IPS DF 4.7 (cell line): ENCODE measurements at regions not wholly inside any gene's neighbourhood (a gene's known extent, or its start where the extent isn't known, plus 50 kb on each side); places are given as distances from the start of the nearest gene placed in this dataset.

Source experiments
- DNase-seq: peaks from one replicate; pipeline ENCODE4 v3.0.0-alpha.2; 2013; ENCODE audit warnings: low spot score; ENCODE audit errors: extremely low read depth

DNA sequence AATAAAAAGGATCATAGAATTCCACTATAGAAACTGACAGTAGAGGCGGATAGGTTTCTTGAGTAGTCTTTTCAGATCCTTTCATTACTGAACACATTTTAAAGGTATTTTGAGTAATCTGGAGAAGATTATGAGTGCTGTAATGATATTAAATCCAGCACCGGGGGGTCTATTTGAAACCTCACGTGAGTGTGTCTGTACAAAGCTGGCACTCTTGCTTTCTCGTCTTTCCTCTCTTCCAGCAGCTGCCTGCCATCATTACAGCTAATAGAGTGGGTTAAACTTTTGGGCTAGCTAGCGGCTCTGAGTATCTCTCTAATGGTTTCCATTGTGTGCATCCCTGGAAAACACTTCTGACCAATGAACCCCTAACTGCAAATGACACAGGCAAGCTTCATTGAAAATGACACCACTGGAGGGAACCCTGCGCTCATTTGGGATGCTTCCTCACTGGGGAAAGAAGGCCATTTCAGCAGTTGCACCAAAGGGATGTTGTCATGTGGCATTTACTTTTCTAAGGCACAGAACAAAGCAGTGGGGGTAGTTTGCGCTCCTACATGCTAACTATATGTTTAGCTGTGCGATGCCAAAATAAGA is 101.0 kb downstream of the HRH4 start:
- DNase-seq, result no peak

DNA sequence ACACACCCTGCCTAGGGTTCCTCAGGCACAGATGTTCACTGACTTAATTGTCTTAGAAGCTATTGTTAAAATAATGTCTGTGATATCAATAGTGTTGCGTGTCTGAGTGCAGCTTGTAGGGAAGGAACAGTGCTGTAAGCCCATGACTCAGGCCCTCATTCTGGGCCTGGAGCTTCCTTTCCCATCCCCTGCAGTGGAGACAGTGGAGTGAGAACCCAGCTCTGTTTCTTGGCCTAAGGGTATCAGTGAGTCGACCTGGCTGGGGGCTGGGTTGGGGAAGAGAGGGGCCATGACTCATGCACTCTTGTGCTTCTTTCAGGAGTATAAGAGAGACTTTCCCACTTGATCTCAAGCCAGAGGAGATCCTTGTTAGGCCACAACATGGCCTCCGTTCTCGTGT is 106.8 kb downstream of the HRH4 start:
- no peak for DNase-seq

DNA sequence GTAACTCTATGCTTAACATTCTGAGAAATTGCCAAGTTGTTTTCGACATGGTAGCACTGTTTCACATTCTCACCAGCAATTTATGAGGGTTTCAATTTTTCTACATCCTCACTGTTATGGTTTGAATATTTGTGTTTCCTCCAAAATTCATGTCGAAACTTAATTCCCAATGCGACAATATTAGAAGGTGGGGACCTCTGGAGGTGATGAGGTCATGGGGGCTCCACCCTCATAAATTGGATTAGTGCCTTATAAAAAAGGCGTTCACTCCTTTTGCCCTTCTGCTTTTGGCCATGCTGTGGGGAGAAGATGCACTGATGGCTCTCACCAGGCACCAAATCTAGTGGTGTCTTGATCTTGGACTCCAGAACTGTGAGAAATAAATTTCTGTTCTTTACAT is 110.3 kb downstream of the HRH4 start:
- no peak for DNase-seq

DNA sequence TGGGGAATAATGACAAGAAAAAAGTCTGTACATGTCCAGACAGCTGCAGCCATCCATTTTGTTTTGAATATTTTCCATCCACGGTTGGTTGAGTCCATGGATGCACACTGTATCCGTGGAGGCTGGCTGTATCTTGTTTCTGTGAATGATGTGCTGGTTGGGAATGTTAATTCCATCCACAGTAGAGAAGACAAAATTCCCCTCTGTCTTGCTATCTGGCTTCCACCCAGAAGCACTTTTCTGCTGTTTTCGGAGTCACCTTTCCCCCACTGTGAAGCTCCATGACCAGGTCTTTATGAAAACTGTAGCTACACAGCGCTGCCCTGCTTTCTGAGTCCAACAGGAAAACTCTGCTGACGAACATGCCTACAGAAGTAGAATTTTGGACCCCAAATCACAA is 122.3 kb downstream of the HRH4 start:
- no peak for DNase-seq

DNA sequence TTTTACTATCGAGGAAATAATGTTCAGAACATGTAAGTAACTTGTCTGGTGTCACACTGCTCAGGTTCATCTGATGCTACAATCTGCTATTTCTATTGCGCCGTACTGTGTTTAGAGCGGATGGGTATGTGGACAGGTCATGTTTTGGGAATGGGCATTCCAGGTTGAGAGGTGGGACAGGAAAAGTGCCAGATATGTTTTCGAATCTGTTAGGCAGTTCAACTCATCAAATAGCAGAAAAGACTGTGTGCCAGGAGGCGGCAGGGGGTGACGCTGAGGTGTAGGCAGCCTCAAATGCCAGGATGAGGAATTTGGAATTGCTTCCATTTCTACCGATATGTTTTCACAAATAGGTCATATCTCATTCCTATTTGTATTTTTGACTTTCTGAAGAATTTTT is 123.8 kb downstream of the HRH4 start:
- no peak for DNase-seq

DNA sequence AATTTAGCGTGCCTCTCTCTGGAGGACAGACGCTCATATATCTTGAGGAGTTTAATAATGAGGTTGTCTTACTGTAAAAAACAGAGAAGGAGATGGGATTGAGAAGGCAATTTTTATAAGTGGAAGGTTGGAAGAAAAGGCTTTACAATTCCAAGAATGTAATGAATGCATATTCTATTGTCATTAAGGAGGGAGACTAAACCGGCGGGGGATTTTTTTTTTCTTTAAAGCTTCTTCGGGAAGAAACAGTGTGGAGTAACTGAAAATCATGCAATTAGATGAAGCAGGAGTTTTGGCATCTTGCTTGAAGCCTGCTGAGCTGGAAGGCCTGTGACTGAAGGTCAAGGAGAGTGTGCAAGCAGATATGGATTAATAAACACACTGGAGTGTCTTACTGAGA is 124.4 kb downstream of the HRH4 start:
- no peak for DNase-seq

DNA sequence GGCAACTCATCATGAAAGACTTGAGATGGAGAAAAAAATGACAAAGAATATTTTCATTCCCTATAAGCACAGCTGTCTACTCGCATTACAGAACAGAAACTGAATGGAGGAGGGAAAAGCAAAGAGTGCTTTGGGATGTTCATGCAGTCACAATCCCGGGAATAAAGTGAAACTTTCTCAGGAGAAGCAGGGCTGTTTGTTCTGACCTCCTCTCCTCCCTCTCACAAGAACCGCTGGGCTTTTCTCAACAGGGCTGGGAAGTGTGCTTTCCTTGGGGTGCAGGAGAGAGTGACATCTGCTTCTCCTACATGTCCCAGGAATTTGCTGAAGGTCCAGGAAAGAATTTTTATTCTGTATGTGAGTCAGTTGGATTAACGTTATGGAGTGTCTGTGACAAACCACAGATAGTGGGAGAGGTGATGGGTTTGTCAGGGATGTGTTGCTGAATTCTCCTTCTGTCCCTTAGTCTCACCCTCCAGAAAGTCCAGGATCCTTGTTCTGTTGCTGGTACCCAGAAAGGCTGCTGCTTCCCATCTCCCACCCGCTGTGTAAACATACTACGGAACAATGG is 125.6 kb downstream of the HRH4 start:
- DNase-seq, result no peak

DNA sequence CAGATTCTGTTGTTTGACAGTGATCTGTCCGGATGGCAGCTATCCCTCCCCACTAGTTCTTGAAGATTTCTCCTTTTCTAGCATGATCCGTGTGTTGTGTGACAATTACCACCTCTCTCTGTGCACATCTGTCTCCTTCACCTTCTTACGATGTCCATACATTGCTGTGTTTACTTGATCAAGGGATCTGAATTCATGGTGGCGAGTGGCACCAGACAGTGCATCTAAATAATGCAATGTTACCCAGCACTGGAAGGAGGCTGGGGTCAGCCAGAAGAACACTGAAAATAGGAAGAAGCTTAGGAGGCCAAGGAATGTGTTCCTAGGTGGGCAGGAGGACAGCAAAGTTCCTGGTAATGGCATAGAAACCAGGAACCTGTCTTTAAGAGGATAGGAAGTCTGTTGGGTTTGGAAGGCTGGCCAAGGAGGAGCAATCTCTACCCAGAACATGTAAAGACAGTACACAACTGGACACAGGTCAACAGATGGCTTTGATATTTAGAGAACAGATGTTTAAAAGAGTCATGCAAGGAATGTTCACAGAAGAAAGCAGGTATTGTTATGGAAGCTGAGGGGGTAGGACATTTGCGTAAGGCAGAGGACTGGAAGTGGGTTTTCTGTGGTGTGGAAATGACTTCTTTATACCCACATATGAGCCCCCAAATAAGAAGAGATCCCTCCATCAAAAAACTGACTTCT is 126.4 kb downstream of the HRH4 start:
- no peak for DNase-seq

DNA sequence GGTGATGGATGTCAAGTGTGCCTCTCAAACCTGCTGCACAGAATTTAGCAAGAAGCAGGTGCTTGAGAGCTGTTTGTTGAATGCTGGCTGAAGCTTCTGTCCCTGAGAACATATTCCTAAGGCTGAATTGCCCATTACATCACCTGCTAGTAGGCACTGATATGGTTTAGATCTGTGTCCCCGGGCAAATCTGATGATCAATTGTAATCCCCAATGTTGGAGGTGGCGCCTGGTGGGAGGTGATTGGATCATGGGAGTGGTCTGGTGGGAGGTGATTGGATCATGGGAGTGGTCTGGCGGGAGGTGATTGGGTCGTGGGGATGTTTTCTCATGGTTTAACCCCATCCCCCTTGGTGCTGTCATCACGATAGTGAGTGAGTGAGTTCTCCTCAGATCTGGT is 128.0 kb downstream of the HRH4 start:
- no peak for DNase-seq

DNA sequence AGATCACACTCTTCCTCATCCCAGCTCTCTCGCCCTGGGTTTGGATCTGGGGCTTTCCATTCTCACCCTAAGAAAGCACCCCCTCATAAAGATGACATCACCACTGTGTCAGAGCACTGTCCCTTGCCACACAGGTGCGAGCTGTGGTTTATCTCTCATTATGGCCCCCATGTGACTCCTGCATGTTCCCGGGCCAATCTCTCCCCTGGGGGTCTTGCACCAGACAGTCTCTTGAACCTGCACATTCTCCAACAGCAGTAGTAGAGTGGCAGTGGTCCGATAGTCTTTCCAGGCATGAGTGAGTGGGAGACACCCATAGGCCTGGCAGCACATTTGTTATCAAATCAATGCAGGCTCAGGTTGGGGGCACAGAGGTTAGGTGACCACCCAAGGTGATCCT is 130.5 kb downstream of the HRH4 start:
- DNase-seq, result no peak

DNA sequence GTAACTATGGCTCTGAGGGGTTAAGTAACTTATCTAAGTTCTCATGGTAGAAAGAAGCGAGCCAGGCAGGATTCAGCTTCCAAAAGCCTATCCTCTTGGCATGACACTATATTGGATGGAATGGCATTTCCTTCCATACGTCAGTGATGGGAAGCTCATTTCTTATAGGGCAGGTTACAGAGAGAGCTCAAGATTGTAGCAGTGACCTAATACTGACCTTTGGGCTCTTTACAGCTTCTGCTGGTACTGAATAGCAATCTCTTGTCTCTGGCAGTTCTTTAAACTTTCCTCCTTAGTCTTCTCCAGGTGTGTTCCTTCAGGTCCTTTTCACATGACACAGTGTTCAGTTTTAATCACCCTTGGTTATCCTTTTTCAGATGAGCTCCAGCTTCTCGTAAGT is 133.0 kb downstream of the HRH4 start:
- DNase-seq, result no peak

DNA sequence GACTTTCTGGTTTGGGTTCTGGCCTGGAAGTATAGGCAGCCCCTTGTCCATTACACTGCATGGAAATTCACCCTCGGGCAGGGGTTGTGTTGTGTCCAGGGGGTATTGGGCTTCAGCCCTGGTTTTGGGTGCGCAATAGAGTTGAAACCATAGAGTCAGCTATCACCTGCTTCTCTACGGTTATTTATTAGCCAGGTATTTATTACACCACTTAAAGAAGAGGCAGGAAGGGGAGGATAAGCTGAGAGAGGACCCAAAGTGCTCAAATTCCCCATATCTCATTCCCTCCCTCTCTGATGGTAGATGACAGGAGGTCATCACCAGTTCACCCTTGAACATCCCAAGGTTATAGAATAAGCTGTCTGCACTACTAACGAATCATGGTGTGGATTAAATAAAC is 133.4 kb downstream of the HRH4 start:
- no peak for DNase-seq

DNA sequence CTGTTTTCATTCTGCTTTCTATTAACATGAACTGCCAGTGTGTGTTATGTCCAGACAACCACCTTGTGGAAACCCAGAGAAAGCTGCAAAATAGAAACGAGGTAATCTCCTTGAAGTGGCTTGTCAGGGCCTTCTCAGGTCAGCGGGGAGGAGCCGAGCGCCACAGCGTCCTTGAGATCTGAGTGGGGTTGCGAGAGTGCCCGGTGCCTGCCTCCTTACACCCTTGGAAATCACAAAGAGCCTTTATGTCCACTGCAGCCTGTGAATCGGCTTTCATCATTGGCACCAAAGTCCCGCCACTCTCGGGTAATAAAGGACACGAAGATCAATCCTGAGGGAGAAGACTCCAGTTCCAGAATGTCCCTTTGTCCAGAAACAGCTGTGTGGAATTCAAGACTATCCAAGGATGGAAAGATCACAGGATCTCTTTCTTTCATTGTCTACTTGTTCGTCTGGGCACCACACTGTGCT is 135.2 kb downstream of the HRH4 start:
- DNase-seq, result no peak

DNA sequence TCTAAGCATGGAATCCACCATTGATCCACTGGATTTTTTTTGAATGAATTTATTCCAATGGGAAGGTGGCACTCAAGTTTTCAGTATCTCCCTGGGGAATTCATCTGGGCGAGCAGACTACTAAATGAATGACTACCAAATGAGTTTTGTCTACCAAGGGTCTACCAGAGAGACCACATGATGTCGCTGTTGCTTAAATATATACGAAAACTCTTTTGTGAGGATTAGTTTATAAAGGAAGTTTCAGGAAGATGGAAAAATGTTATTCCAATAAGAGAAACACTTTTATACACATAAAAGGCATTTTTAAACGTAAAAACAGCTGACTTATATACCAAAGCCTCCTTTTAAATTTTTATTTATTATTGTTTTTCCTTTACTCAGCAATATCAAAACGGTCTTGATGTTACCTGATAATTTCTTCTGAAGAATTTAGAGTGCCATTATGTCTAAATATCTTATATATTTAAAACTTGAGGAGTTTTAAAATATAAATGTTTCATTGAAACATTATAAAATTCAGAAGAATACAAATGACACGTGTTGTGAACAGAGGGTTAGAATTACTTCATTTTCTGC is 139.7 kb downstream of the HRH4 start:
- DNase-seq, result no peak

DNA sequence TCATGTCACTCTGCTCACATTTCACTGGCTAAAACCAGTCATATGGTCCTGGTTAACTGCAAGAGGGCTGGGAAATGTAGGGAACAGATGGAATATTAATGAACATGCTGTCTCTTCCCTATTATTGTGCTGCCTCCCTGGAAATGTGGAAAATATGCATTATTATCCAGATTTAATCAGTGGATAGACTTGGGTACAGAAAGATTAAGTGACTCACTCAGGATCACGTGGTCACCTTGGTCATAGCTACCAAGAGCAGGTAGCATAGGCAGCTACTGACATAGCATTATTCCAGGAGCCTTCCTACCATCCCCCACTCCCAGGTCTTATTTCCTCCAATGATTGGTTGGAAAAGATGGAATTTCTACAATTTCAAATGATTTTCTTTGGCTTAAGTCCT is 141.1 kb downstream of the HRH4 start:
- no peak for DNase-seq

DNA sequence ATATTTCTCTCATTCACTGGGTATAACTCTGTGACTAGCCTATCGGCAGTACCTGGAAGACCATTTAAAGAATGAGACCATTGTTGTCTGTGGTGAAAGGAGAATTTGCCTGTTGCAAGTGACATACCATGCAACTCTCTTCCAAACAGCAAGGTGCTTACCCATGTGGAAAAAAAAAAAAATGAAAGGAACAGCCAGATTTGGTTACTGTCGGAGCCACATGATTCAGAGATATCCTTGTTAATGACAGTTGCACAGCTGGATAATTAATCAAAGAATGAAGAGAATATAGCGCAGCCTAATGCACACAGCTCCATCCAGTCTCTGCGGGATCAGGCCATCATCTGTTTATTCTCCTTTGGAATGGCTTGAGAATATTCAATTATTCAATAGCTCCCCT is 141.8 kb downstream of the HRH4 start:
- no peak for DNase-seq

DNA sequence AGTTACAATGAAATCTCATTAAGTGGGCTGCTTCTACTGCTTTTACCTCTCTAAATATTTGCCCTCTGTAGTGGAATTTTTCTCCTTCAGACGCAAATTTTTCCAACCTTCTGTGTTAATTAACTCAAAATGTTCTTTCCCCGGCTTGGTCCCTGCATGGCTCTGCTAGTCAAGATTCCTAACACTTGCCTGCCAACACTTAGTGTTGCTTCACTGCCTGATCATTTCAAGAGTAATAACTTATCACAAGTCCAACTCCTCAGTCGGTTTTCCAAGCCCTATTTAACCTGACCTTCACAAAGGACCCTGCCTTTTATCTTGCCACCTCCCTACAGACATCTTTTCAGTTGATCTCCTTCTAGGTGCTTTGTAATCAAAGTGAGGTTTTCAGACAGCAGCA is 142.7 kb downstream of the HRH4 start:
- no peak for DNase-seq

DNA sequence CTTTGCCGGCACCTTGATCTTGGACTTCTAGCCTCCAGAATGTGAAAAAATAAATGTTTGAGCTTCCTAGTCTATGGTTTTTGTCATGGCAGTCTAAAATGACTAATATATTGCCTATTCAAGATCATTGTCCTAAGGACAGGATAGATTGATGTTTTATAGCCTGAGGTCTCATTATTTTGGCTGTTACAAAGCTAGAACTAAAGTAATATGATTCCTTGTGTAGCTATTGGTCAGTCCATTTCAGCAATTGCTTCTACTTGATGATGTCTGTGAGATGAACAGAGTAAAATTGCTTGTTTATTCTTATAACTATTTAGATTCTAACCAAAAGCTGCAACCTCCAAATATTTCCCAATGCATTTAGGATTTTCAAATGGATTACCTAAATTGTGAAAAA is 145.0 kb downstream of the HRH4 start:
- no peak for DNase-seq

DNA sequence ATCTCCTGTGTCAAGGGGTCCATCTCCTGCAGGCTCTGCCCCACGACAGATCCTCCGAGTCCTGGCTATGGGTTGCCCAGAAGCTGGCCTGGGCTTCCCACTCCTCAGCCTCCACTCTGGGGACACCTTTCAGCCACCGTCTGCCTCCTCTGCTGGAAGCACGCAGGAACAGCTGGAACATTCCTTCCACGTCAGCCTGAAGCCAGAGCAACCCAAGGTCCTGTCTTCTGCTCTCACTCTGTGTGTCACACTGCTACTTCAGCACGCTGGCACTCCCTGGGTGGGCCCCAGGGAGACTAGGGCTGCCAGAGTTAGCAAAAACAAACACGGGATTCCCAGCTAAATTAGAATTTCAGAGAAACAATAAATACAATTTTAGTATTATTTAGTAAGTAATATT is 148.8 kb downstream of the HRH4 start:
- no peak for DNase-seq

DNA sequence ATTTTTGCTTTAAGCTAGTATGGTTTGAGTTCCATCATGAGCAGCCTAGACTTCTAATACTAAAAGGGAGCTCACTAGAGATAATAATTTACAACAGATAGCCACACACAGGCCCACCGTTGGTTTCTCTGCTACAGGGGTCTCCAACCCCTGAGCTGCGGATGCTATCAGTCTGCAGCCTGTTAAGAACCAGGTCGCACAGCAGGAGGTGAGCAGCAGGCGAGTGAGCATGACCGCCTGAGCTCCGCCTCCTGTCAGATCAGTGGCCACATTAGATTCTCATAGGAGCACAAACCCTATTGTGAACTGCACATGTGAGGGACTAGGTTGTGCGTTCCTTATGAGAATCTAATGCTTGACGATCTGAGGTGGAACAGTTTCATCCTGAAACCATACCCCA is 150.6 kb downstream of the HRH4 start:
- DNase-seq, result no peak

DNA sequence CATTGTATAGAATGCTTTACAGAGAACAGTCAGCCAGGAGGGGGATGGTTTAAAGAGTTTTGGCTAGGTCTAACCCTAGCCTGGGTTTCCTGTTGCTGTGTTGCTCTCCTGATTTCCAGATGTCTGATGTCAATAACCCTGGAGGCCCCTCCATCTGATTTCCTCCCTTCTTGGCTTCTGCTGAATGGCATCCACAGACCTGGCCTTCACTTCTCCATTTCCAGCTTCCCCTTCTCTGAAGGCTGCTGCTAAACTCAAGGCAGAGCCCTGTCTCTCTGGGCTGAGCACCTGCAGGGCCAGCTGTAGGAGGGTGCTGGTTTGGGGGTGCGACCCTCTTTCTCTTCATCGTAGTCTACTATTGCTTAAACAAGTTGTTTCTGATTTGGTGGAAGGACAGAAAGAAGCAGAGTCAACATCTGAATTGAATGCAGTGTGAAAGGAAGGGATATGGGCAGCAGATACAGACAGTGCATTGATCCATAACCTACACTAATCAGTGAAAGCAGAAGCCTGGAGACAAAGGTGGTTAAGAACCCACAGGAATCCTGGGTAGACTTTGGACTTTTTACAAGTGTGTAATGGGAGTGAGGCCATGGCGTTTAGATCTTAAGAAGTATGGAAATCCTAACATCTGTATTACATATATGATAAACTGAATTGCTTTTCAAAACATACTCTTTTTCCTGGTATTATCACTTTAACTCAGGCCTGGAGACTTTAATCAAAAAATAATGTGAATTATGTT is 153.6 kb downstream of the HRH4 start:
- no peak for DNase-seq

DNA sequence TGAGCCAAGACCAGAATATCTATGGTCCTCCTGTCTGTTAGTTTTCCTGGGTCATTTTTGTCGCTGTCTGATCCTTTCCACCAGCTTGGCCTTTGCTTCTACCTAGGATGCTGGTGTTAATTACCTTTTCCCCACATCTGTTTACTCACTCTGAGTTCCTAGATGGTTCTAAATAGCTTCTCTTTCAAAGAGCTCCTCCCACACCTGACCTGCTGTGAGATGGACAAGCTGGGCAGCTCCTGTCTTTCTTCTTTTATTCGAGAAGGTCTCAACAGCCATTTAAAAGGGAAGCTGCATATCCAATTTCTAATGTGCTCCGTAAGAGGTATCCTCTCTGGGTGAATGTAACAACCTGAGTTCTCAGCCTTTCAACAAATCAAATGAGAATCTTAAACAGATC is 156.2 kb downstream of the HRH4 start:
- no peak for DNase-seq
